ENCODE measurements at regions not wholly inside any gene's neighbourhood (a gene's known extent, or its start where the extent isn't known, plus 50 kb on each side); places are given as distances from the start of the nearest gene placed in this dataset.

DNA sequence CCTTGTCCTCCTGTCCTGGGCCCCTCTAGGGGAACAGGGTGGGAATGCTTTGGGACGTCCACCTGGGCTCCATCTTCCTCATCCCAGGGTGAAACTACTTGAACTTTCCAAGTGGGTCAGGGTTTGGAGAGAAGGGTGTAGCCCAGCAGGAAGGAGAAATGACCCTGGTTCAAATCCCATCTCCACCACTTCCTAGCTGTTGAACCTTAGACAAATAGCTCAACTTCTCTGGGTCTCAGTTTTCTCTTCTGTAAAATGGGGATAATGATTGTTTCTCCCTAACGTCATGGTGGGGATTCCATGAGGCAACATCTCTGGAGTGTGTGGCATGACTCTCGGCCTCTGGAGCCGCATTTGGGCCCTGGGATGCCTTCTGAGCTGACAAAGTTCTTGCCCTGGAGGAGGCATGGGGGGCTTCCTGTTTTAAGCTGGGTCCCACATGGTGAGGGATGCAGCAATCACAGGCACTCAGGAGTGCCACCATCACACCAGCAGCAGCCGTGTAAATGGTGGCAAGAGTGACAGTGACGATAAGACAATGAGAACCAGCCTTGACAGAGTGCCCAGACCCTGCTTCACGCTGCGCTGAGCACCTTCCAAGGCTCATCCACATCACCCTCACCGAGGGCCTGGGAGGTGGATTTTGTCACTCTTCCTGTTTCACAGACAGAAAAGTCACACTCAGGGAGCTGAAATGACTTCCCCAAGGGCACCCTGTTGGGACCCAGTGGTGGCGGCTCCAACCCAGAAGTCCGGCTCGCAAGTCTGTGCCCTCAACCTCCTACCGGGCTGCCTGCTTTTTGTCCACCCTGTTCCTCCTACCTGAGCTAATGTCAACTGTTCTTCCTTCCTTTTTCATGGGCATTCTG lies 69.5 kb upstream of the IER5L start:
- DNase-seq = no peak

GRCh38 chr9:129245276-129245675 lies 67.2 kb upstream of the IER5L start:
- no peak for DNase-seq

GRCh38 chr9:129242971-129243561 lies 65.0 kb upstream of the IER5L start:
- DNase-seq = no peak

DNA sequence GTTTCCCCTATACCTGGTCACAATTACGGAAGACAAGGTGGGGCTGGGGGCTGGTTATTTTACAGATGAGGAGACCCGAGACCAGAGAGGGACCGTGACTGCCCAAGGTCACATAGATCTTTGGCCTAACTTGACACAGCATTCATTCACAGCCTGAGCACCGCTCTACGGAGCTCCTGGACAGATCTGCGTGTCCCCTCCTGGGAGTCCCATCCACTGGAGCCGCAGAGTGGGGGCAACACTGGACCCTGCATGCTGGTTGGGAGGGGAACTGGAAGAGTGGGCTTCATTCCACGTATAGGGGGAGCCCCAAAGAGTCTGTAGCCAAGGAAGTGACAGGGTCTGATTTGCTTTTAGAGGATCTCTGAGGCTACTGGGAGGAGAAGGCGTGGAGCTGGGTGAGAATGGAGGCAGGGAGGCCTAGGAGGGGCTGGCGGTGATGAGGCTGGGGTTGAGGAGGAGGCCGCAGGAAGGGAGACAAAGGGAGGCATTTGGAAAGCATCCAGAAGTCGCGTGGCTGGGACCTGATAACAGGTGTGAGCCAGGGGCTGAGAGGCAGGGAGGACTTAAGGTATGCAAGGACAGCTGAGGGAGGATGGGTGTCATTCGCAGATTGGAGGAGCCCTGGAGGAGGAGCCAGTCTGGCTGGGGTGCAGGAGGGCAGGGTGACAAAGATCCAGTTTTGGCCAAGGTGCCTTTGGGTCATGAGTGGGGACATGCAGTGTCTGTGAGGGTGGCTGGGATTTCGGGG lies 64.3 kb upstream of the IER5L start:
- no peak for DNase-seq

DNA sequence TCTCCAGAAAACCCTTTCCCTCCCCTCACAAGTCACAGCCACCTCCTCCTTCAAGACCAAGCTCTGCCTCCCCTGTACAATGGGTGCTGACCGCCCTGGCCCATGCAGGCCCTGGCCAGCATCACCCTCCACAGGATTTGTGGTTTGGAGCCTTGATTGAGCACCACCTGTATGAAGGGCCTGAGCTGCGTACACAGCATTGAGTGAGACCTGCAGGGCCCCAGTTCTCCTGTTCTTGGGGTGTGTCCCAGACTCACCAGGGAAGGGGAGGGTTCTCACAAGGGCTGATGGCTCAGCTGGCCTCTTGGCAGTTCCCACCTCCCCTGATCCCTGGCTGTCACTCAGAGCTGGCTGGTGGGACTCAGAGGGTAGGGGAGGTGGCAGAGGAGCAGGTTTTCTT lies 63.7 kb upstream of the IER5L start:
- DNase-seq = no peak

- DNase-seq = no peak
These were observed 62.6 kb upstream of the IER5L start for GRCh38 chr9:129240581-129241211.

DNA sequence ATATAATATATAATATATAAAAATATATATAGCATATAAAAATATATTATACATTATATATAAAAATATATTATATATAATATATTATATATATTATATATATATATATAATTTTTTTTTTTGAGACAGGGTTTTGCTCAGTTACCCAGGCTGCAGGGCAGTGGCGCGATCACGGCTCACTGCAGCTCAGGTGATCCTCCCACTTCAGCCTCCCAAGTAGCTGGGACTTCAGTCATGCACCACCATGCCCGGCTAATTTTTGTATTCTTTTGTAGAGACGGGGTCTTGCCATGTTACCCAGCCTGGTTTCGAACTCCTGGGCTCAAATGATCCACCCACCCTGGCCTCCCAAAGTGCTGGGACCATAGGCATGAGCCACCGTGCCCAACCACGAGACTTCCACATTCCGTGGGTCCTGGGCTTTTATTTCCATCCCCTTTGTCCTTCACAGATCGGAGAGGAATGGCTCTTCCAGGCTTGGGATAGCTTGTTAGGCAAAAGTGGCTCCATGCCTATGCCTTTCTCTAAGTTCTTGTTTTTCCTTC lies 62.0 kb upstream of the IER5L start:
- no peak for DNase-seq

DNA sequence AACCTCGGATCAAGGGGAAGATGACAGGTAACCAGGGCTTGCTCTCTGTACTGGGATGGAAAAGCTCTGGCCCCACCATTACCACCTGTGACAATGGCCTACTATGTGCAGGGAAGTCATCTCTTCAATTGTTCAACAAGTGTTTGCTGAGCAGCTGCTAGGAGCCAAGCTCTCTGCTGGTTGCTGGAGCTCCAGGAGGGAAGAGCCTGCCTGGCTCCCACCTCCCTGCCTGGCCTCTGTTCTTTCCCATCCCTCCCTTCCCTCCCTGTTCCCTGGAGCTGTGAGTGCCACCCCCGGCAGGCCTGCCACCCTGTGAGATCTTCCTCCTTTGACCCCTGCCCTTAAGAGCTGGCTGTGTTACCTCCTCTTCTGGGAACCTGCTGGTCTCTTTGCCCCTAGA lies 59.7 kb upstream of the IER5L start:
- DNase-seq = no peak

DNA sequence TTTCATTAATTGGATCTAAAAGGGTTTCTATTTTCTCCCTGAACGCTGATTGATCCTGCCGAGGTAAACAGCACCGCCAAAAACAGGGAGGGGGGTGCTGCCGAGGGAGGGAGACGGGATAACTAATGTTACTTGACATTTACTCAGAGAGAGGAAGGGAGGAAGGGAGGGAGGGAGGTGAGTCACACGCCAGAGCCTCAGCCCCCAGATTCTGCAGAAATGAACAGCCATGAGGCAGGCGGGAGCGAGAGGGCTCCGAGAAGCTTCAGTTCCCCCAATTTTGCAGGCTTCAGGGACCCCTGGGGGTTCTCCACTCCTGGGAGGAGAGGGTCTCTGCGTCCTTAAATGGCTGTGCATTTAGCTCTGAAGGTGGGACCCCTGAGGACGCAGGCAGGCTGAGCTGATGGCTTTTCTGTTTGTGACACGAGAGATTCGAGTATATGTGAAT lies 59.1 kb upstream of the IER5L start:
- no peak for DNase-seq

GRCh38 chr9:129236441-129237145 lies 58.5 kb upstream of the IER5L start:
- no peak for DNase-seq

GRCh38 chr9:129235931-129236331 lies 57.9 kb upstream of the IER5L start:
- no peak for DNase-seq

- no peak for DNase-seq
These were observed 57.2 kb upstream of the IER5L start for GRCh38 chr9:129235041-129235930.

- DNase-seq = no peak
These were observed 56.4 kb upstream of the IER5L start for GRCh38 chr9:129234491-129234890.

- DNase-seq = no peak
These were observed 55.0 kb upstream of the IER5L start for GRCh38 chr9:129232839-129233591.

GRCh38 chr9:129231759-129232158 lies 53.7 kb upstream of the IER5L start:
- no peak for DNase-seq

DNA sequence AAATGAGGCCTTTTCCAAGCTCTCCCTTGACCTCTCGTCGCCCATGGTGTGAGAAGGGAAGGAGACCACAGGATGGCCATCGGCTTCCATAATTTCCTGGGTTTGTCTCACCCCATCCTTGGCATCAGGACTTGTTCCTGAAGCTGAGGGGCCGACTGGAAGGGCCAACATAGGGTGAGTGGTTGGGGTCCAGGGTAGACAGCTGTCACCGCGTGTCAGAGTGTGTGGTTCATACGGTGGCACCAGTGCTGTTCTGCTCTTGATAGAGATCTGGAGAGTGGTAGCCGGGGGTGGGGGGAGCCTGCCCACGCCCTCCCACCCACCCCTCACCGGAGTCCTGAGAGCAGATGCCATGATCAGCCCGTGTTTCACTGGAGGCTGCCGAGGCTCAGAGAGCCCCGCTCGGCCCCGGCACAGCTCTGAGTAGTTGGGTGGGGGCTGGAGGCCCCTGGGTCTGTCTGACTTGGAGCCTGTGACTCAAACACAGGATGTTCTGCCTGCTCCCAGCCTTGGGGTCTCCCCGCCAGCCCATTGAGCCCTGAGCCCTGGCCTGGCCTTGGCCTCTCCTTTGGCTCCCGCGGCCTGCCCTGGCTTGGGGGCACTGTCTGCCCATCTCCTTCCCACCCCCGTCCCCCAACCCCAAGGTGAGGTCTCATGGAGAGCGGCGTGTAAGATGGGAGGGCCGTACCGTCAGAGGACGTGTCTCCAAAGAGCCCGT lies 53.1 kb upstream of the IER5L start:
- DNase-seq = no peak

DNA sequence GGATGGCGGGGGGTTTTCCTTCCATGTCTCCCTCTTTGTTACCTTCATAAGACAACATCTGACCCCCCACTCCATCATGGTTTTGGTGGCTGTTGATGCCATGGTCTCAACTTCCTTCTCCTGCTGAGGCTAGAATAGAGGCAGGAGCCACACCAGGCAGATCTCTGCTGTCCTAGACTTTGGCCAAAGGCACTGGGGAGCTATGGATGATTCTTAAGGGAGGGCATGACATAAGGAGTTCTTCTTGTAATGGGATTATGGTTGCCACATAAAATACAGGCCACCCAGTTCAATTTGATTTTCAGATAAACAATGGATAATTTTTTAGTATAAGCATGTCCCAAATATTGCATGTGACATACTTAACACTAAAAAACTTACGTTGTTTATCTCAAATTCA lies 52.2 kb upstream of the IER5L start:
- DNase-seq = no peak
